IMR-90 (cell line): ENCODE measurements at regions not wholly inside any gene's neighbourhood (a gene's known extent, or its start where the extent isn't known, plus 50 kb on each side); places are given as distances from the start of the nearest gene placed in this dataset.
A peak's percentile ranks its signal among the peaks of the same experiment; 100 is the strongest.

Experiments
- ATAC-seq: fragments of 200-7000 bp; cut with Tn5 transposase; 2 replicates; pipeline ENCODE4 v1.9.1; 2020; ENCODE audit warnings: low read depth, mild to moderate bottlenecking, moderate library complexity
- BruUV-seq: library from RNA; stranded (reverse); fragments of 400-500 nt; replicated peaks from 2 replicates; lab custom pipeline; 2021; lab: Mats Ljungman, UMichigan
- CTCF ChIA-PET: fragments of 300-600 bp; formaldehyde crosslinking; extraction: SDS; loops from one replicate; lab custom pipeline; 2021; ENCODE audit warnings: antibody characterized with exemption; lab: Yijun Ruan, JAX
- POLR2A ChIA-PET: fragments of 300-600 bp; sonication (Branson Sonifier 250); formaldehyde crosslinking; loops from one replicate; lab custom pipeline; 2022; ENCODE audit warnings: antibody characterized with exemption; ENCODE audit not compliant: unreplicated experiment; lab: Charles Lee
- DNase-seq: peaks from one replicate; pipeline ENCODE4 v3.0.0; 2013
- H2AFZ ChIP-seq: replicated peaks from 2 replicates; pipeline ENCODE3; 2013; ENCODE audit warnings: low read length, mild to moderate bottlenecking; ENCODE audit not compliant: poor library complexity
- H2AK5ac ChIP-seq: 2 replicates; pipeline ENCODE4 v1.6.1; 2013; ENCODE audit warnings: low read depth, low read length, inconsistent platforms
- H2AK9ac ChIP-seq: replicated peaks from 2 replicates; pipeline ENCODE3; 2013; ENCODE audit warnings: mild to moderate bottlenecking, low read depth, low read length, moderate library complexity; ENCODE audit not compliant: poor library complexity
- H2BK120ac ChIP-seq: 2 replicates; pipeline ENCODE4 v1.6.1; 2013; ENCODE audit warnings: low read depth, low read length, inconsistent platforms
- H2BK15ac ChIP-seq: 3 replicates; pipeline ENCODE4 v1.6.1; 2013; ENCODE audit warnings: low read depth, low read length, inconsistent platforms
- H2BK20ac ChIP-seq: 2 replicates; pipeline ENCODE4 v1.6.1; 2013; ENCODE audit warnings: low read depth, mild to moderate bottlenecking, inconsistent platforms, low read length, moderate library complexity
- H2BK5ac ChIP-seq: 2 replicates; pipeline ENCODE4 v1.6.1; 2013; ENCODE audit warnings: mild to moderate bottlenecking, low read depth, low read length, inconsistent platforms; ENCODE audit not compliant: poor library complexity, severe bottlenecking
- H3K14ac ChIP-seq: replicated peaks from 2 replicates; pipeline ENCODE4 v1.6.1; 2013; ENCODE audit warnings: low read depth, low read length, inconsistent platforms
- H3K18ac ChIP-seq: 2 replicates; pipeline ENCODE4 v1.6.1; 2013; ENCODE audit warnings: low read depth, low read length, control low read depth
- H3K23ac ChIP-seq: 2 replicates; pipeline ENCODE4 v1.6.1; 2013; ENCODE audit warnings: low read depth, low read length, inconsistent platforms
- H3K27ac ChIP-seq: 2 replicates; pipeline ENCODE4 v1.5.1; 2013; ENCODE audit warnings: mild to moderate bottlenecking, control low read depth, low read length; ENCODE audit not compliant: insufficient read depth
- H3K27me3 ChIP-seq: 2 replicates; pipeline ENCODE4 v1.6.1; 2013; ENCODE audit warnings: low read length; ENCODE audit not compliant: control insufficient read depth, insufficient read depth
- H3K36me3 ChIP-seq: 2 replicates; pipeline ENCODE4 v1.6.1; 2013; ENCODE audit warnings: low read length, mixed read lengths; ENCODE audit not compliant: control insufficient read depth, insufficient read depth
- H3K4ac ChIP-seq: 2 replicates; pipeline ENCODE4 v1.6.1; 2013; ENCODE audit warnings: low read depth, low read length, inconsistent platforms
- H3K4me1 ChIP-seq: 2 replicates; pipeline ENCODE4 v1.6.1; 2013; ENCODE audit warnings: low read length, mixed read lengths; ENCODE audit not compliant: control insufficient read depth, insufficient read depth
- H3K4me2 ChIP-seq: 2 replicates; pipeline ENCODE4 v1.6.1; 2013; ENCODE audit warnings: low read depth, mild to moderate bottlenecking, control low read depth, low read length, moderate library complexity
- H3K4me3 ChIP-seq: 2 replicates; pipeline ENCODE4 v1.5.1; 2013; ENCODE audit warnings: low read depth, mild to moderate bottlenecking, control low read depth, low read length, moderate library complexity; ENCODE audit not compliant: insufficient read depth
- H3K56ac ChIP-seq: 2 replicates; pipeline ENCODE4 v1.6.1; 2013; ENCODE audit warnings: low read length, inconsistent platforms; ENCODE audit not compliant: insufficient read depth; ENCODE audit errors: extremely low read depth
- H3K79me1 ChIP-seq, 2 experiments: 2 replicates each; pipeline ENCODE4 v1.6.1; 2013; ENCODE audit warnings: low read length in 2 of 2, inconsistent platforms in 1 of 2, low read depth in 1 of 2
- H3K9ac ChIP-seq: 2 replicates; pipeline ENCODE4 v1.6.1; 2013; ENCODE audit warnings: low read depth, low read length, control low read depth
- H3K9me1 ChIP-seq: 2 replicates; pipeline ENCODE4 v1.6.1; 2013; ENCODE audit warnings: low read length, inconsistent platforms; ENCODE audit not compliant: insufficient read depth
- H3K9me3 ChIP-seq: 2 replicates; pipeline ENCODE4 v1.6.1; 2013; ENCODE audit warnings: low read length; ENCODE audit not compliant: control insufficient read depth, insufficient read depth
- H4K20me1 ChIP-seq: 2 replicates; pipeline ENCODE4 v1.6.1; 2013; ENCODE audit warnings: low read length, inconsistent platforms; ENCODE audit not compliant: insufficient read depth
- H4K5ac ChIP-seq: 2 replicates; pipeline ENCODE4 v1.6.1; 2013; ENCODE audit warnings: mild to moderate bottlenecking, low read depth, low read length, control low read depth
- H4K8ac ChIP-seq, 2 experiments: 2 replicates each; pipeline ENCODE4 v1.6.1; 2013; ENCODE audit warnings: low read depth in 2 of 2, low read length in 2 of 2, control low read depth in 1 of 2, inconsistent platforms in 1 of 2
- H4K91ac ChIP-seq: 2 replicates; pipeline ENCODE4 v1.6.1; 2013; ENCODE audit warnings: low read depth, low read length, inconsistent platforms; ENCODE audit not compliant: insufficient read depth
- BHLHE40 ChIP-seq: fragments of 150-350 bp; IDR thresholded peaks from 2 replicates; pipeline ENCODE4 v1.6.1; 2016; ENCODE audit warnings: mild to moderate bottlenecking, low read depth, low read length
- RCOR1 ChIP-seq: IDR thresholded peaks from 2 replicates; pipeline ENCODE4 v1.6.1; 2012; ENCODE audit warnings: mild to moderate bottlenecking, low read length, improper control_type of control experiment; ENCODE audit not compliant: insufficient replicate concordance
- RFX5 ChIP-seq: IDR thresholded peaks from 2 replicates; pipeline ENCODE4 v1.8.0; 2012; ENCODE audit warnings: low read depth, mild to moderate bottlenecking, low read length, moderate library complexity
- WGBS, 2 experiments: methylation state at CpG; one replicate each; pipeline versions ENCODE4 v1.1.5 to v1.1.7; 2013; ENCODE audit warnings: missing lambda C conversion rate in 2 of 2; ENCODE audit not compliant: insufficient read length in 1 of 2; ENCODE audit errors: extremely low coverage in 2 of 2; 5-methylcytosine and 5-hydroxymethylcytosine counted together
- dilution Hi-C: fragments of 300-500 bp; cut with HindIII; formaldehyde crosslinking; loops from one replicate; pipeline ENCODE4 v1.14.3; 2018; ENCODE audit warnings: low sequenced_read_pairs; ENCODE audit not compliant: unreplicated experiment
- in situ Hi-C: fragments of 300-500 bp; cut with MboI; formaldehyde crosslinking; loops from 3 replicates; pipeline ENCODE4 v1.14.3; 2019; ENCODE audit warnings: low sequenced_read_pairs, inconsistent platforms, mixed read lengths
- intact Hi-C: fragments of 100-400 bp; cut with micrococcal nuclease; formaldehyde crosslinking; loops from 2 replicates; pipeline ENCODE4 v1.10.0; 2022

GRCh38 chr1:98177751-98178150 is 256.9 kb upstream of the DPYD start:
- no peak overlapping the region for H2AK5ac ChIP-seq
- no peaks in the 10 kb centered on the region for H3K36me3 ChIP-seq
- H2AK9ac ChIP-seq, result no peak overlapping the region
- no peak overlapping the region for H3K14ac ChIP-seq
- H4K8ac ChIP-seq, result no peak overlapping the region
- no peaks in the 10 kb centered on the region for H3K79me1 ChIP-seq
- no peak overlapping the region for H3K27ac ChIP-seq
- DNase-seq (peak; percentile 12), ATAC-seq (no peak; the same call in 1 of the 2 replicates)
- H2BK15ac ChIP-seq, result no peak overlapping the region
- no CpG with 5 or more reads among the region's 2 CpGs for WGBS, 2 experiments
- dilution Hi-C loops, result no loop called here
- intact Hi-C loops, result no loop called here
- H3K23ac ChIP-seq, result peak overlapping the region; percentile 53; the same call in 1 of the 2 replicates
- 0 out of 2 replicates have a peak, but pooled peaks cover 2% of the 10 kb centered on the region for H3K9me1 ChIP-seq
- no peak overlapping the region for H4K5ac ChIP-seq
- no peak overlapping the region for H3K4me3 ChIP-seq
- no peaks in the 10 kb centered on the region for H3K27me3 ChIP-seq
- ChIA-PET CTCF (interaction anchor here (0.6 kb wide), 2 partner anchors 63 to 127 kb away, joined by 3 to 6 read pairs; no protein-coding TSS in a partner anchor), POLR2A (no interaction called here)
- H2AFZ ChIP-seq, result no peak overlapping the region
- no TSS peak for BruUV-seq
- no peak overlapping the region for H3K4ac ChIP-seq
- no peaks in the 10 kb centered on the region for H3K4me1 ChIP-seq
- no peak for TF ChIP-seq RFX5
- TF ChIP-seq BHLHE40, result no peak
- no peak for TF ChIP-seq RCOR1
- H3K9ac ChIP-seq, result no peak overlapping the region
- H2BK5ac ChIP-seq, result no peak overlapping the region
- H4K91ac ChIP-seq, result peak overlapping the region; percentile 39; the same call in 1 of the 2 replicates
- no peak overlapping the region for H3K18ac ChIP-seq
- peak overlapping the region; percentile 42 for H2BK20ac ChIP-seq
- no peak overlapping the region for H3K4me2 ChIP-seq
- no peaks in the 10 kb centered on the region for H4K20me1 ChIP-seq
- no peak overlapping the region for H3K56ac ChIP-seq
- in situ Hi-C loops, result no loop called here
- H2BK120ac ChIP-seq, result no peak overlapping the region
- H3K9me3 ChIP-seq, result no peaks in the 10 kb centered on the region
